ENCODE measurements at regions not wholly inside any gene's neighbourhood (a gene's known extent, or its start where the extent isn't known, plus 50 kb on each side); places are given as distances from the start of the nearest gene placed in this dataset.

- TF ChIP-seq CTCF (IDR thresholded peaks at IDR 0.05) (no peak), EP300 (IDR thresholded peaks at IDR 0.05; ENCODE audit: low read depth) (no peak), POLR2A (IDR thresholded peaks at IDR 0.05) (no peak)
These were observed 350.7 kb upstream of the C11orf87 start for GRCh38 chr11:109071262-109071661.

Data from transverse colon (tissue), 3 donors.